ENCODE measurements at regions not wholly inside any gene's neighbourhood (a gene's known extent, or its start where the extent isn't known, plus 50 kb on each side); places are given as distances from the start of the nearest gene placed in this dataset.
"Not testable (repeated sequence)": the region's sequence is repeated elsewhere in the genome, so short reads cannot be mapped to it uniquely, and the experiment has no call there.

DNA sequence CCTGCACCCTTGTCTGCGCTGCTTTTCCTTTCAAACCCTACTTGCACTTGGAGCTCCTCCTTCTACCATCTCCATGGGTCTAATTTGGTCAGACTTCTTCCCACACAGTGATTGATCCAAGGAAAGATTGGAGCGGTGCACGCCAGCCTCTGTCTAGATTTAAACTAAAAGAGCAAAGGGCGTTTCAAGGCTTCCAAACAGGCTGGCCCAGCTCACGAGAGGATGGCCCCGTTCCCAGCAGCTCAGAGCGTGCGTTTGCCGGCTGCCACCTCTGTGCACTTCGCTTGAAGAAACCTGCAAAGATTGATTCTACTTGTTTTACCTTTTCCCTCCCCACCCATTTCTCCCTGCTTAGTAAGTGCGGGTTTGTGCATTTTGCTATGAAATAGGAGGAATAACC lies 78.8 kb upstream of the ALKAL2 start:
- no peak for DNase-seq

DNA sequence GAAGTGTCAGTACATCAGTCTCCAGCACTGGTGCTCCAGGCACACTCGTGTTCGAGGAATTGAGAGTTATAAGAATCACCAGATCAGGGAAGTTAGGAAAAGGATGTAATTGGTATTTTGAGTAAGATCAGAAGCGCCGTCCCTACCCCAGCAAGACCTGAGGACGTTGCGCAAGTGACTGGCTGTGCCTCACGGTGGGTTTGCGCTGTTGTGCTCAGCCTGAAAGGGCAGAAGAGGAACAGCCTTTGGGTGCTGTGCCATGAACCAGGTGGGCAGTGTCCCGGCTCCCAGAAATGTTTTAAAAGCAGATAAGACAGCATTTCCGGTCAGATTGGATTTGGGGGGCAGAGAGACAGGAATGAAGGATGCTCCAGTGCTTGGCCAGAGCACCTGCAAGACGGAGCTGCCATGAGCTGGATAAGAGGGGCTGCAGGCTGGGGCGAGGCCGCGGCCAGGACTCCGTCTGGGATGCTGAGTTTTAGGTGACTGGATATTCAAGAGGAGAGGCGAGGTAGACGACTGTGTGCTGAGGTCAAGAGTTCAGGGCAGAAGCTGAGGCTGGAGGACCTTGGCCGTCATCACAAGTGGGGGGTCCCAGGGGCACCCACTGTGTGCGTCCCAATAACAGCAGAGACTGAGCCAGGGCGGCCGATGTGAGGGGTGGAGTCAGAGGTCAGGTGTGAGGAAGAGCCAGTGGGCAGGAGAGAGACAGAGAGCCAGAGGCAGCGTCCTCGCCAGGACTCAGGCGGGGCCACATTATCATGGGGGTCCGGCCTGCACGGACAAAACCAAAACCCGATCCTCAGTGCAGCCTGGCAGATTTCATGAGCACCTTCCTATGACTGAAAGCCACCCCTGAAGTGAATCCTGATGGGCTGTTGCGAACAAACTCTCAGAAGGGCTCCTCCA lies 77.7 kb upstream of the ALKAL2 start:
- DNase-seq: no peak

DNA sequence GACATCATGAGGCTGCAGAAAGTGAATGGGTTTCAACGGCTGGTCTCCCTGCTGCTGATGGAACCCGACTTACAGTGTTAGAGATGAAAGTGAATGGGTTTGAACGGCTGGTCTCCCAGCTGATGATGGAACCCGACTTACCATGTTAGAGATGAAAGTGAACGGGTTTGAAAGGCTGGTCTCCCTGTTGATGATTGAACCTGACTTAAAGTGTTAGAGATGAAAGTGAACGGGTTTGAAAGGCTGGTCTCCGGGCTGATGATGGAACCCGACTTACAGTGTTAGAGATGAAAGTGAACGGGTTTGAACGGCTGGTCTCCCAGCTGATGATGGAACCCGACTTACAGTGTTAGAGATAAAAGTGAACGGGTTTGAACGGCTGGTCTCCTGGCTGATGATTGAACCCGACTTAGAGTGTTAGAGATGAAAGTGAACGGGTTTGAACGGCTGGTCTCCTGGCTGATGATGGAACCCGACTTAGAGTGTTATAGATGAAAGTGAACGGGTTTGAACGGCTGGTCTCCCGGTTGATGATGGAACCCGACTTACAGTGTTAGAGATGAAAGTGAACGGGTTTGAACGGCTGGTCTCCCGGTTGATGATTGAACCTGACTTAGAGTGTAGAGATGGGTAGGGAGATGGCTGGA lies 76.1 kb upstream of the ALKAL2 start:
- no peak for DNase-seq

DNA sequence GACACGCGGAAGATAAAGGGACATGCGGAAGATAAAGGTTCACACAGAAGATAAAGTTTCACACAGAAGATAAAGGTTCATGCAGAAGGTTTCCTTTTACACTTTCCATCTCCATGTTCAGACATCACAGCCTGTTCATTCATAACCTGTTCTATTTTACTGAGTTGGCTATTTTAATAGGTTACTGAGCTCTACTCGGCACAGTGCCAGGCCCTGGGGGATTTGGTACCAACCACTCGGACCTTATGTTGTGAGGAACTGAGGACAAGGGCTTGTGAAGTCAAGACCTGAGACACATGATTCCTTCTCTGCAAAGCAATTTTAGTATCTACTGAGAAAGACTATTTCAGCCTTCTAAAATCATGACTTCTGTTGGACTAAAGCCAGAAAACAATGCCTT lies 75.0 kb upstream of the ALKAL2 start:
- DNase-seq: no peak

DNA sequence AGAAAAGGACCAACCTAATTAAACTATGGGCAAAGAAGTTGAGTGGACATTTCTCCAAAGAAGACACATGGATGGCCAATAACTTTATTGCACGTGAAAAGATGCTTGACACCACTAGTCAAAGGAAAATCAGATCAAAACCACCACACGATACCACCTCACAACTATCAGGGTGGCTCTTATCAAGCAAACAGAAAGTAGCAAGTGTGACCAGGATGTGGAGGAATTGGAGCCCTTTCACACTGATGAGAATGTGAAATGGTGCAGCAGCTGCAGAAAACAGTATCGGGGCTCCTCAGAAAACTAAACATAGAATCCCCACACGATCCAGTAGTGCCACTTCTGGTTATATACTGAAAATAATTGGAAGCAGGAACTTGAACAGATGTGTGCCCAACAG lies 72.2 kb upstream of the ALKAL2 start:
- DNase-seq: no peak

DNA sequence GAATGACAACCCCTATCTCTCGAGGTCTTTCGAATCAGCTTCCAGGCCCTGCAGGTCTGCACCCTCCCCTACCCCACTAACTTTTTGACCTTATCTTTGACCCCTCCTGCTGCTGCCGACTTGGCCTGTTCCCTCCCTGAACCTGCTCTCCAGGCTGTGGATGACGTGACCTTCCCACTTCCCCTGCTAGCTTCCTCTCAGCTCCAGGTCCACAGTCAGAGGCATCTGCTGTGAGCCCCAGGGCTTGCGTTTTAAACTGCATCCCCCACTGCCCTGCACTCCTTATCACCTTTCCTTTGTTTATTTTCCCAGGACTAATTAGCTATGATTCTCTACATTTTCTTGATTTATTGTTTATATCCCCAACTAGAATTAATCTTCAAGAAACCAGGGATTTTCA lies 71.2 kb upstream of the ALKAL2 start:
- DNase-seq: no peak

DNA sequence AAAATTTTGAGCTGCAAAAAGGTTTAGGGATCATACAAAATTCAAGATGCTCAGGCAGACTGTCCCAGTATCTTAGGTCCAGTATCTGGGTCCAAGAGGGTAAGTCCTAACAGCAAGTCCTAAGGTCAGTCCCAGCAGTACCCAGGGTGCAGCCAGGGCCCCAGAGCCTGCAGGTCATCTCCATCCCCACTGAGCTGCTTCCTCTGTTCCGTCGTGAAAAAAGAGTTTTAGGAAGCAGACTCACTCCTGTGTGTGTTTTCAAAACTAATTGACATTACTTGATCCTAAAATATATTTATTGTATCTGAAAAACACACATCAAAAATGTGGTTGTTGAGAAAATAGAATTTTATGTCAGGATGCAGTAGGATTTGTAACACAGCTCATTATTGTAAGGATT lies 69.9 kb upstream of the ALKAL2 start:
- no peak for DNase-seq

DNA sequence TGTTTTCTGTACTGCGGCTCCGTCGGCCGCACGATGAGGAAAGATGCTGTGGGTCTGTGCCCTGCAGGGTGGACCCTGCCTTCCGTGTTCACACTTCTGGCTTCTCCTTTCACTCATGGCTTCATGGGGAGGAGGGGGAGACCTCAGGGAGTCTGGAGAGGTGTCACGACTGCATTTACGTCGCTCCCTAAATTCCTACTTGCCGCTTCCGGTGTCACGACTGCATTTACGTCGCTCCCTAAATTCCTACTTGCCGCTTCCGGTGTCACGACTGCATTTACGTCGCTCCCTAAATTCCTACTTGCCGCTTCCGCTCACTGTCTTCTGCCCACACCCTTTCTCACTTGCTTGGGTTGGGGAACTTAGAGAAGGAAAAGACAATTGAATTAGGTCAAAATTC lies 68.4 kb upstream of the ALKAL2 start:
- DNase-seq: not testable (repeated sequence)

DNA sequence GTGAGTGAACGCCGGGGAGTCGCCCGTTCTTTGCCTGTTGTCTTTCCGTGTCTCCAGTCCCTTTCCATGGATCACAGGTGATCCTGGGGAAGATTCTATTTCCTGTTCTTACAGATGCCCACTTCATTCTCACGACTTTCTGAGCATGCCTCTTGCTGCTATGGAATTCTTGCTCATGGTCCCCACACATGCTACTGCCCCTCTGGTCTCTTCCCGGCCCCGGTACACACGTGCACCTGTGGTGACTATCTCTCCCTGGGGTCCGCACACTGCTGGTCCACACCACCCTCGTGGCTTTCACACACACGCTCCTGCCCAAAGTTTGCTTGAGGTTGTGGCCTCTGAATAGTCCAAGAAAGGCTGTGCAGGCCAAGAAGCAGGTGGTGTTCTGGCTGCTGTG lies 67.9 kb upstream of the ALKAL2 start:
- no peak for DNase-seq

DNA sequence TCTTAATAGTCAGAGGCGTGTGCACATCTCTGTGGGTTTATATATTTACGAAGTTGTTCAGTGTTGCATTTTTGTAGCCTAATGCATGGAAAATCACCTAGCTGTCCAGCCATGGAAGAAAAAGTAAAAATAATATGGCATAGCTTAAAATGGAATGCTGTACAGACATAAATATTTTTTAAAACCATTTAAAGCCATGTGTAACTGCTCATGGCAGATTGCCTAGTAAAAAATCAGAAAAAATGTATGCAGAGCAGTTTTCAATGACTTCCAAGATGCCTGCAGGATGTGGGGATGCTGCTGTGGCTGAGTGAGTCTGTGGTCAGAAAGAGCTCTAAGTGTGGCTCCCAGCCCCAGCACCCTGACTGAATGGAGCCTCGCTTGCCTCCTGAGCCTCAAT lies 64.8 kb upstream of the ALKAL2 start:
- no peak for DNase-seq

DNA sequence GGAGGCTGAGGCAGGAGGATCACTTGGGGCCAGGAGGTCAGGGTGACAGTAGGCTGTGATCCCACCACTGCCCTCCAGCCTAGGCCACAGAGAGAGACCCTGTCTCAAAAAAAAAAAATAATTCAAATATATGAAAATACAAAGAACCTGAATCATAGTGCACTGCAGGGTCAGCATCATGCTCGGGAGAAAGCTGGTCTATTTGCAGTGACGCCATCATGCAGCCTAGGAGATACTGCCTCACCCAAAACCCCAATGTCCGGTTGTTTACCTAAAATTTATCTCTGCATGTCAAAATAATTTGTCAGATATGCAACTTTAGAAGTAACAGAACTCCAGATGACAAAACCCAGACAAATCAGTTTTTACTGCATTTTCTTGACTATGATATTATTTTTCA lies 61.5 kb upstream of the ALKAL2 start:
- no peak for DNase-seq

DNA sequence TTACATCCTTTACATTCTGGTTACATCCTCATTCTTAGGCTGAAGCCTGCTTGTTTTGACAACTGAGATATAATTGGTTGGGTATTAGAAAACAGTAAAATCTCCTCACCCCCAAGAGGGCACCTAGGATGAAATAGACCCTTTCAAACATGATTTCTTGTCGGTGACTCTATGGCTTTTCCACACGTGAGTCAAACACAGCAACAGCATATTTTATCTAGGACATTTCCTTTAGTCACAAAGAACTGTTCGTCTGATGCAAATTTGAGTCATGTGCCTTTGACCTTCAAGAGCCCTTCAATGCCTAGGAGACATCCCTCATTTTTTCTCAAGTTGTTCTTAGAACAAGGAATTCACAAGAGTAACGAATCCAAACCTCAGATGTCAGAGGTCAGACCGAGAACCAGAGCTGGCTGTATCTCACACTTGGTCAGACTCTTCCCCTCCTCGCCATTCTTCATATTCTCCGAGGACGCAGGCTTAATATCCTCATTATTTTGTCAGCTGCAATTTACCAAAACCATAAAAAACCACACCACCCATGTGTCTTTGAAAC lies 60.5 kb upstream of the ALKAL2 start:
- DNase-seq: no peak

DNA sequence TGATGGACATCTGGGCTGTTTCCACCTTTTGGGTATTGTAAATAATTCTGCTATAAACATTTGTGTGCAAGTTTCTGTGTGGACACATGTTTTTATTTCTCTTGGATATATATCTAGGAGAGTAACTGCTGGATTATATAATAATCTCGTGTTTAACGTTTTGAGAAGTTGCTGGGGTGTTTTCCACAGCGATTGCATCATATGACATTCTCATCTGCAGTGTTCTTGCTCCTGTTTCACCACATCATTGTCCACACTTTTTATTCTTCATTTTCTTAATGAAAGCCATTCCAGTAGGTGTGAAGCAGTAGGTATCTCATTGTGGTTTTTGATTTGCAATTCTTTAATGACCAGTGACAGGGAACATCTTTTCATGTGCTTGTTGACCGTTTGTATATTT lies 56.9 kb upstream of the ALKAL2 start:
- DNase-seq: no peak

DNA sequence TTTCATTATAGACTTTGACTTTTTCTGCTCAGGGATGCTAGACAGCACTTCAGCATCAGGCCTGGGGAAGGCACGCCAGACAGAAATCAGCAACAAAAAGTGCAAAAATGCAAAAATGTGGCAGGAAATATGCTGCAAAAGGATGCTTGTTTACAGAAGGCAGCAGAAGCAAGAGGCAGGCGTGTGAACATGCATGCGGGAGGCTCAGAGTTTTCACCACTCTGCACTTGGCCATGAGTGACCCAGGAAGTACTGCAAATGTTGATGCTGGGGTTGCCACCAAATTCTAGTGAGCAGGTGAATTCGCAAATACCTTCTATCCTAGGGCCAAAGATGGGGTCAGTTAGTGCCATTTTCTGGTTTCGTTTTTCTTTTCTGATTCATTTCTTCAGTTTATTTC lies 55.5 kb upstream of the ALKAL2 start:
- DNase-seq: no peak

DNA sequence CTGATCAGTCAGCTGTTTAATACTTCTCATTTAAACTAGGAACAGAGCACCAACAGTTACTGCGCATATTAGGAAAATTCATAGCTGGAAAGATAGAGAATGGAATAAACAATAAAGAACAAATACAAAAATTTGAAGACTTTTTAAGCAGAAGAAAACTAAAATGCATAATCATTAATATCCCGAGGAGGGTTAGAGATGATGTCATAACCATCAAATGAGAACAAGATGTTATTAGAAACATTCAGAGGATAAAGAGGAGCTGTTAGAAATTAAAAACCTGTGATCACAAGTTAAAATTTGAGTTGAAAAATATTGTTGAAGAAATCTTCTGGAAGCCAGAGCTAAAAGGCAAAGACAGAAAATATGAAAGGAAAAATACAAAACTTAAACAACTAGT lies 54.0 kb upstream of the ALKAL2 start:
- no peak for DNase-seq

DNA sequence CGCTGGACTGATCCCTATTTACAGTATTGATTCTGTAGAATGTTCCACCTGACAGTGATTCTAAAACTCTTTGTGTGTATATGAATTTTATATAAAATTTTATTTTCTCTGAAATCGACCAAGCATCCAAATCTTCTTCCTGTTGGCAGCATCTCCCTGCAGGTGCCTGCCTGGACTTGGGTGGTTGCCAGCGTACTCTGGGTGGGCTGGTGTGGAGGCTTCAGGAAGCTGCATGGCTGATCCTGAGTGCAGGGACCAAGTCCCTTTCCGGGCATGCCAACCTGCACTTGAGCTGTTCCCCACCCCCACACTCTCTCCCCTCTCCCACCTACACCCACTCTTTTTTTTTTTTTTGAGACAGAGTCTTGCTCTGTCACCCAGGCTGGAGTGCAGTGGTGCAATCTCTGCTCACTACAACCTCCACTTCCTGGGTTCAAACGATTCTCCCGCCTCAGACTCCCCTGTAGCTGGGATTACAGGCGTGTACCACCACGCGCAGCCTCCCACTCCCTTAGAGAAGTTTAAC lies 53.2 kb upstream of the ALKAL2 start:
- DNase-seq: no peak
